ENCODE measurements at regions not wholly inside any gene's neighbourhood (a gene's known extent, or its start where the extent isn't known, plus 50 kb on each side); places are given as distances from the start of the nearest gene placed in this dataset.

DNA sequence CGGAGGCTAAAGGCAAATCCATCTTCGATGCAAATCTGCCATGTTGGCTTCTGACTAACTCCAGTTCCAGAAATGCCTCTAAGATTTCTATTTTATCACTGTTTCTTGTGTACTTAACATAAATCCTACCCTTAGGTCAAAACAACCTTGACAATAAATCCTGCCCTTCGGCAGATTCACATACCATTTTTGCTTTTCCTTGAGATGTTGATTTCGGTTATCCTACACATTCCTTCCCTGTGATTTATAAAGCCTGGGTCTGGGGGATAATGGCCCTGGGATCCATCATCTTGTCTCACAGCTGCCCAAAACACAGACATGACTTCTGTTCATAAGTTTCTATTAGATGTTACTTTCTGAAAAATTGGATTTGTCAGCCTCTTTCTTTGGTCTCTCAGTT, 231.7 kb upstream of the CARD18 start:
- H3K4me3 ChIP-seq (ENCODE audit: severe bottlenecking): no peak overlapping the region
- no peak overlapping the region for H3K27ac ChIP-seq (ENCODE audit: poor library complexity, severe bottlenecking)
- H3K36me3 ChIP-seq (ENCODE audit: low read depth): no peaks in the 10 kb centered on the region
- H3K9me3 ChIP-seq (ENCODE audit: severe bottlenecking): no peaks in the 10 kb centered on the region
- no peak for ATAC-seq (ENCODE audit: low read depth)
- DNase-seq (ENCODE audit: low spot score): no peak
- H3K27me3 ChIP-seq (ENCODE audit: insufficient read depth, poor library complexity, severe bottlenecking): no peaks in the 10 kb centered on the region
- peaks cover 11% of the 10 kb centered on the region for H3K4me1 ChIP-seq (ENCODE audit: insufficient read depth, poor library complexity, severe bottlenecking)
- TF ChIP-seq CTCF (IDR thresholded peaks at IDR 0.05; ENCODE audit: poor library complexity, severe bottlenecking): no peak

DNA sequence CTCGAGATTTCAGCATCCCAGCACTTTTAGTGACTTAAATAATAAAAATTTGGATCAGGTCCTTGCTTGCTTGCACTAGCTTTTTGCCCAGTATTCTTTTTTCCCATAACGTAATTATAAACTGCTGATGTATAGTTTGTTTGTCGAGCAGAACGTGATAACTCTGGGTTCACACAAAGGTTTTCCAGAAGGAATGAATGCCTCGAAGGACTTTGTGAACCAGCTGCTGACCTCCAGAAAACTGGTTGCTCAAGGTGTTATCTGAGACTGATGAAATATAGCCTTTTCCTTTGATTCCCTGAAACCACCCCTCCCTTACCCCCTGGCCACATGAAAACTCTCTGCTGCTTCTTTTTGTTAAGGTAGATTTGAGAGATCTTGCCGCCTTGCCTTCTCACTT, 229.1 kb upstream of the CARD18 start:
- DNase-seq (ENCODE audit: low spot score) (no peak), ATAC-seq (ENCODE audit: low read depth) (peak; percentile 64)
- Histone ChIP-seq H3K4me1 (ENCODE audit: insufficient read depth, poor library complexity, severe bottlenecking) (peaks cover 11% of the 10 kb centered on the region), H3K36me3 (ENCODE audit: low read depth) (no peaks in the 10 kb centered on the region), H3K9me3 (ENCODE audit: severe bottlenecking) (no peaks in the 10 kb centered on the region), H3K27ac (ENCODE audit: poor library complexity, severe bottlenecking) (no peak overlapping the region), H3K4me3 (ENCODE audit: severe bottlenecking) (no peak overlapping the region), H3K27me3 (ENCODE audit: insufficient read depth, poor library complexity, severe bottlenecking) (no peaks in the 10 kb centered on the region)
- no peak for TF ChIP-seq CTCF (IDR thresholded peaks at IDR 0.05; ENCODE audit: poor library complexity, severe bottlenecking)

GRCh38 chr11:105367129-105367528, 227.6 kb upstream of the CARD18 start:
- no peak overlapping the region for H3K4me3 ChIP-seq (ENCODE audit: severe bottlenecking)
- no peaks in the 10 kb centered on the region for H3K9me3 ChIP-seq (ENCODE audit: severe bottlenecking)
- no peaks in the 10 kb centered on the region for H3K36me3 ChIP-seq (ENCODE audit: low read depth)
- ATAC-seq (ENCODE audit: low read depth) (peak; percentile 68), DNase-seq (ENCODE audit: low spot score) (no peak)
- no peak overlapping the region for H3K27ac ChIP-seq (ENCODE audit: poor library complexity, severe bottlenecking)
- no peaks in the 10 kb centered on the region for H3K27me3 ChIP-seq (ENCODE audit: insufficient read depth, poor library complexity, severe bottlenecking)
- peaks cover 11% of the 10 kb centered on the region for H3K4me1 ChIP-seq (ENCODE audit: insufficient read depth, poor library complexity, severe bottlenecking)
- TF ChIP-seq CTCF (IDR thresholded peaks at IDR 0.05; ENCODE audit: poor library complexity, severe bottlenecking): no peak

DNA sequence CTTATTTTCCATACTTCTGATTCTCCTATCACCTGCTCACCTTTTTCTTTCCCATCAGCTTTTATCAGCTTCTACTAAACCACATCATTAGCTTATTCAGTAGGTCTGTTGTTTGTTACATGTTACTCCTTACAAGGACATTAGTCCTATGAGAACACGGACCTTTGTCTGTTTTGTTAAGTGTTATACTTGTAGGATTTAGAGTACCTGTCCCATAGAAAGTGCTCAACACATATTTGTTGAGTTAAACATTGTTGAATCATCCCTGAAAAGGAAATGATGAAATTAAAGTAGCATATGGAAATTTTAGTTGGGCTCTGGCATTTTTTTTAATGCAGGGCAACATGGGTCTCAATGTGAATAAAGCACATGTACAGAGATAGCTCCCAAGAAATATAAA, 222.1 kb upstream of the CARD18 start:
- no peaks in the 10 kb centered on the region for H3K36me3 ChIP-seq (ENCODE audit: low read depth)
- no peak for TF ChIP-seq CTCF (IDR thresholded peaks at IDR 0.05; ENCODE audit: poor library complexity, severe bottlenecking)
- peaks cover 7% of the 10 kb centered on the region for H3K4me1 ChIP-seq (ENCODE audit: insufficient read depth, poor library complexity, severe bottlenecking)
- H3K27me3 ChIP-seq (ENCODE audit: insufficient read depth, poor library complexity, severe bottlenecking): no peaks in the 10 kb centered on the region
- H3K27ac ChIP-seq (ENCODE audit: poor library complexity, severe bottlenecking): no peak overlapping the region
- no peak overlapping the region for H3K4me3 ChIP-seq (ENCODE audit: severe bottlenecking)
- no peak for DNase-seq (ENCODE audit: low spot score)
- H3K9me3 ChIP-seq (ENCODE audit: severe bottlenecking): no peaks in the 10 kb centered on the region
- ATAC-seq (ENCODE audit: low read depth): peak; percentile 74

GRCh38 chr11:105357764-105358163, 218.2 kb upstream of the CARD18 start:
- Histone ChIP-seq H3K9me3 (ENCODE audit: severe bottlenecking) (no peaks in the 10 kb centered on the region), H3K36me3 (ENCODE audit: low read depth) (no peaks in the 10 kb centered on the region), H3K27ac (ENCODE audit: poor library complexity, severe bottlenecking) (no peak overlapping the region), H3K4me1 (ENCODE audit: insufficient read depth, poor library complexity, severe bottlenecking) (peaks cover 6% of the 10 kb centered on the region), H3K4me3 (ENCODE audit: severe bottlenecking) (no peak overlapping the region), H3K27me3 (ENCODE audit: insufficient read depth, poor library complexity, severe bottlenecking) (no peaks in the 10 kb centered on the region)
- no peak for TF ChIP-seq CTCF (IDR thresholded peaks at IDR 0.05; ENCODE audit: poor library complexity, severe bottlenecking)
- ATAC-seq (ENCODE audit: low read depth) (0 out of 3 replicates have a peak, but pooled peaks have one; percentile 17), DNase-seq (ENCODE audit: low spot score) (no peak)
